ENCODE measurements at regions not wholly inside any gene's neighbourhood (a gene's known extent, or its start where the extent isn't known, plus 50 kb on each side); places are given as distances from the start of the nearest gene placed in this dataset.
"Not testable (repeated sequence)": the region's sequence is repeated elsewhere in the genome, so short reads cannot be mapped to it uniquely, and the experiment has no call there.

DNA sequence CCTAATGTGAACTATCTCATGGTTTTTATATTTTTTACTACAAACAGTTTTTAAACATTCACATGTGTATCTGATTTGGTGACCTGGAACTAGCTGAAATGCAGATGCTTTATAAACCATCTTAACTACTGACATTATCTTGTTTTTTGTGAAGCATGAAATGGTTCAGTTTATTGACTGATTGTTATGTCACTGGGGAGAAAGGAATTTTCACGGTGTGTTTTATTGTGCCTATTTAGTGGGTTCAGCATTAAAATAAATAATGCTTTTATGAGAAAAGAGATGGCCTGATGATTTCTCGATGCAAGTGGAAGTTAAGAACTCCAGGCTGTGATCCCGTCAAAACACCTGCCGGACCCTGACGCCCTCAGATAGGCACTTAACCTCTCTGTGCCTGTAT, 79.9 kb upstream of the KIF26B start:
- H3K9me3 Mint-ChIP-seq (ENCODE audit: low read depth), result peaks cover 5% of the 10 kb centered on the region
- peaks cover 2% of the 10 kb centered on the region for H3K27me3 Mint-ChIP-seq (ENCODE audit: low read depth)
- H3K4me3 Mint-ChIP-seq (ENCODE audit: unreplicated experiment), result no peak overlapping the region
- no peaks in the 10 kb centered on the region for H3K36me3 Mint-ChIP-seq (ENCODE audit: low read depth)
- H3K27ac Mint-ChIP-seq (ENCODE audit: unreplicated experiment), result no peak overlapping the region
- H3K4me1 Mint-ChIP-seq (ENCODE audit: low read depth), result peaks cover 12% of the 10 kb centered on the region
- DNase-seq (ENCODE audit: low spot score), result no peak
- TF ChIP-seq, protein P1, sequence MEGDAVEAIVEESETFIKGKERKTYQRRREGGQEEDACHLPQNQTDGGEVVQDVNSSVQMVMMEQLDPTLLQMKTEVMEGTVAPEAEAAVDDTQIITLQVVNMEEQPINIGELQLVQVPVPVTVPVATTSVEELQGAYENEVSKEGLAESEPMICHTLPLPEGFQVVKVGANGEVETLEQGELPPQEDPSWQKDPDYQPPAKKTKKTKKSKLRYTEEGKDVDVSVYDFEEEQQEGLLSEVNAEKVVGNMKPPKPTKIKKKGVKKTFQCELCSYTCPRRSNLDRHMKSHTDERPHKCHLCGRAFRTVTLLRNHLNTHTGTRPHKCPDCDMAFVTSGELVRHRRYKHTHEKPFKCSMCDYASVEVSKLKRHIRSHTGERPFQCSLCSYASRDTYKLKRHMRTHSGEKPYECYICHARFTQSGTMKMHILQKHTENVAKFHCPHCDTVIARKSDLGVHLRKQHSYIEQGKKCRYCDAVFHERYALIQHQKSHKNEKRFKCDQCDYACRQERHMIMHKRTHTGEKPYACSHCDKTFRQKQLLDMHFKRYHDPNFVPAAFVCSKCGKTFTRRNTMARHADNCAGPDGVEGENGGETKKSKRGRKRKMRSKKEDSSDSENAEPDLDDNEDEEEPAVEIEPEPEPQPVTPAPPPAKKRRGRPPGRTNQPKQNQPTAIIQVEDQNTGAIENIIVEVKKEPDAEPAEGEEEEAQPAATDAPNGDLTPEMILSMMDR (IDR thresholded peaks at IDR 0.05), result no peak

DNA sequence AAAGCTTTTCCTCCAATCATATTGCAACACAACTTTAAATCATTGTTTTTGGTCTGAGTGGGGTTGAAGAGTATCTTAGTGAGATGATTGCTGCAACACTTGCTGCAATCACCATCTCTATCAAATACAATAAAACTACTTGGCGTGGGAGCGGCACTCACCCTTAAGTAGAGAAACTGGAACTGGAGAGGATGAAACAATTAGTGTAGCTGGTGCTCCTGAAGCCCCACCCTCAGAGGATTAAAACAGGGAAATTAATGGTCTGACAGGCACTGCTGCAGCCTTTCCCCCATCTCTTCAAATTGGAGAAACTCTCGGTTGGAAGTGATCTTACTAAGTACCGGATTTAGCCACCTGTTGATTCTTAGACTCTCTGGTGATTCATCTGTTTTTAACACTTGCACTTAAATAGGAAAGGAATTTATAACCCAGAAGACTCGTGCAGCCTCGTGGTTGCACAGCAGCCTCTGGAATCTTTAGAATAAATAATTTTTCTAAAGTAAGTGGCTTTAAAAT, 80.5 kb upstream of the KIF26B start:
- H3K9me3 Mint-ChIP-seq (ENCODE audit: low read depth), result peaks cover 5% of the 10 kb centered on the region
- TF ChIP-seq, protein P1 (IDR thresholded peaks at IDR 0.05), result no peak
- no peak overlapping the region for H3K27ac Mint-ChIP-seq (ENCODE audit: unreplicated experiment)
- H3K4me1 Mint-ChIP-seq (ENCODE audit: low read depth), result peaks cover 12% of the 10 kb centered on the region
- peaks cover 2% of the 10 kb centered on the region for H3K27me3 Mint-ChIP-seq (ENCODE audit: low read depth)
- peaks cover 1% of the 10 kb centered on the region for H3K36me3 Mint-ChIP-seq (ENCODE audit: low read depth)
- H3K4me3 Mint-ChIP-seq (ENCODE audit: unreplicated experiment), result no peak overlapping the region
- no peak for DNase-seq (ENCODE audit: low spot score)

DNA sequence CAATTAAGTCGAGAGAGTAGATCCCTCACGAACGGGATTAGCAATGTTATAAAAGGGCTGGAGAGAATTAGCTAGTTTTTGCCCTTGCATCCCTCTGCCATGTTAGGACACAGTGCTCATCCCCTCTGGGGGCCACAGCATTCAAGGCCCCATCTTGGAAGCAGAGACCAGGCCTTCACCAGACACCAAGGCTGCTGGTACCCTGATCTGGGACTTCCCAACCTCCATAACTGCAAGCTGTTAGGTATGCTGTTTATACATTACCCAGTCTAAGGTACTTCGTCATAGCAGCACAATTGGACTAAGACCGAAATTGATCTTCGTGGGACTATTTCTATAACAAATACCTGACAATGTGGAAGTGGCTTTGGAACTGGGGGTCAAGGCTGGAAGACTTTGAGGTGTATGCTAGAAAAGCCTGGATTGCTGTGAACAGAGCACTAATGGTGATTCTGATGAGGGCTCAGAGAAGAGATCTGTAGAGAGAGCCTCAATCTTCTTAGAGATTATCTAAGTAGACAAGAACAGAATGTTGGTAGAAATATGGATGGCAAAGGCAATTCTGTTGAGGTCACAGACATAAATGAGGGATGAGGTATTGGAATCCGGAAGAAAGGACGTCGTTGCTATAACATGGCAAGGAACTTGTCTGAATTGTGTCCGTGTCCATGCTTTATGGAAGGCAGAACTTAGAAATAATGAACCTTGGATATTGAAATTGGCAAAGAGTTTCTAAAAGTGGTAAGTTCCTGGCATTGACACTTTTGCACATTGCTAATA, 83.8 kb upstream of the KIF26B start:
- Mint-ChIP-seq H3K4me3 (ENCODE audit: unreplicated experiment) (no peak overlapping the region), H3K27ac (ENCODE audit: unreplicated experiment) (no peak overlapping the region), H3K4me1 (ENCODE audit: low read depth) (peaks cover 12% of the 10 kb centered on the region), H3K9me3 (ENCODE audit: low read depth) (peaks cover 5% of the 10 kb centered on the region), H3K36me3 (ENCODE audit: low read depth) (peaks cover 1% of the 10 kb centered on the region), H3K27me3 (ENCODE audit: low read depth) (no peaks in the 10 kb centered on the region)
- TF ChIP-seq, protein P1 (IDR thresholded peaks at IDR 0.05), result no peak
- DNase-seq (ENCODE audit: low spot score), result no peak

DNA sequence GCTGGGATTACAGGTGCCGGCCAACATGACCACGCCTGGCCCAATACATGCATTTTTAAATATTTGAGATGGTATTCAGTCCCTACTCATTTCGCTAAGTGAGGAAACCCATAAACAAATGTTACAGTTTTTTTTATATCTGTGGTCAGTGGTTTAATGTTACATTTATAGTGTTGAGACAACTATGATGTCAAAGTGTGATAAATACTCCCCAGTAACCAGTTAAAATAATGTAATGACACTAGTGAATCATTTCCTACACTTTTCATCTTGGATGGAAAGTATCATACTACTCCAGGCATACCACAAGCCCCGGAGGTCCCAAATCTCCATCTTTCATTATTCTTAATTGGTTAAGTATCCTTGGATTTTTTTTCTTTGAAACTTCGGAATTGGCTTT, 87.5 kb upstream of the KIF26B start:
- H3K9me3 Mint-ChIP-seq (ENCODE audit: low read depth), result no peaks in the 10 kb centered on the region
- H3K4me3 Mint-ChIP-seq (ENCODE audit: unreplicated experiment), result no peak overlapping the region
- no peak overlapping the region for H3K27ac Mint-ChIP-seq (ENCODE audit: unreplicated experiment)
- H3K27me3 Mint-ChIP-seq (ENCODE audit: low read depth), result no peaks in the 10 kb centered on the region
- H3K36me3 Mint-ChIP-seq (ENCODE audit: low read depth), result peaks cover 1% of the 10 kb centered on the region
- TF ChIP-seq, protein P1 (IDR thresholded peaks at IDR 0.05), result no peak
- no peak for DNase-seq (ENCODE audit: low spot score)
- no peaks in the 10 kb centered on the region for H3K4me1 Mint-ChIP-seq (ENCODE audit: low read depth)

DNA sequence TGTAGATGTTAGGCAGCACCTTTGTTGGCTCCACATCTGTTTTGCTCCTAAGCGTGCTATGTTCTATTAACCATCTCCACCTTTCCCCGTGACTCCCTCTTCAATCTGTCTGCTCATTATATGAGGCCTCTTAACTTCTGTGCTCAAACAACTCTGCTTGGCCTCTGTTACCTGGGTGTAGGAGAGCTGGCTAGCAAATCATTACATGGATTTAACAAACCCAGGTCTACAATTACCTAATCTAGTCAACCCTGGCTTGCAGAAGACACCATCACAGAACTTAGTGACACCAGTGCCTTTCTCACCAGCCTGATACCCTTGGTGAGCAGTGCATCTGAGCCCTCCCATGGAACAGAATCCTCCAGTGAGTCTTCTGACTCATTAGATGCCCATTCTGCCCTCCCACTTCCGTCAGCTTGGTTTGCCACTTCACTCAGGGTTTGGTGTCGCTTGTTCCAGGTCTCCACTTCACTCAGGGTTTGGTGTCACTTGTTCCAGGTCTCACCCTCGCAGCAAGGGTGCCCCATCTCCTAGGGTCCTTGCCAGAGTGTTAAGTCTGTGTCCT, 92.0 kb upstream of the KIF26B start:
- Mint-ChIP-seq H3K27me3 (ENCODE audit: low read depth) (no peaks in the 10 kb centered on the region), H3K9me3 (ENCODE audit: low read depth) (no peaks in the 10 kb centered on the region), H3K36me3 (ENCODE audit: low read depth) (peaks cover 2% of the 10 kb centered on the region), H3K27ac (ENCODE audit: unreplicated experiment) (no peak overlapping the region), H3K4me1 (ENCODE audit: low read depth) (no peaks in the 10 kb centered on the region), H3K4me3 (ENCODE audit: unreplicated experiment) (no peak overlapping the region)
- no peak for DNase-seq (ENCODE audit: low spot score)
- TF ChIP-seq, protein P1 (IDR thresholded peaks at IDR 0.05), result no peak

DNA sequence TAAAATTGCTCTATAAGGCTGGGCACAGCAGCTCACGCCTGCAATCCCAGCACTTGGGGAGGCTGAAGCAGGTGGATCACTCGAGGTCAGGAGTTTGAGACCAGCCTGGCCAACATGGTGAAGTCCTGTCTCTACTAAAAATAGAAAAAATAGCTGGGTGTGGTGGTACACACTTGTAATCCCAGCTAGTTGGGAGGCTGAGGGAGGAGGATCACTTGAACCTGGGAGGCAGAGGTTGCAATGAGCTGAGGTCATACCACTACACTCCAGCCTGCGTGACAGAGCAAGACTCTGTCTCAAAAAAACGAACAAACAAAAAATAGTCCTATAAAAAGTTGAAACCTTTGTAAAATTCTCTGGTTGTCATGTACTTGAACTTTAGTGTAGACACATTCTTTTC, 93.0 kb upstream of the KIF26B start:
- not testable (repeated sequence) for H3K36me3 Mint-ChIP-seq (ENCODE audit: low read depth); H3K4me1 Mint-ChIP-seq (ENCODE audit: low read depth); H3K27ac Mint-ChIP-seq (ENCODE audit: unreplicated experiment); H3K4me3 Mint-ChIP-seq (ENCODE audit: unreplicated experiment); H3K9me3 Mint-ChIP-seq (ENCODE audit: low read depth); DNase-seq (ENCODE audit: low spot score); H3K27me3 Mint-ChIP-seq (ENCODE audit: low read depth)
